KBM-7 (cell line): ENCODE measurements at regions not wholly inside any gene's neighbourhood (a gene's known extent, or its start where the extent isn't known, plus 50 kb on each side); places are given as distances from the start of the nearest gene placed in this dataset.

Experiments used
- DNase-seq: peaks from one replicate; pipeline ENCODE4 v3.0.0-alpha.2; 2015
- in situ Hi-C: fragments of 300-500 bp; cut with MboI; formaldehyde crosslinking; loops from 2 replicates; pipeline ENCODE4 v1.14.3; 2020; ENCODE audit warnings: low sequenced_read_pairs, low pct_unique_long_range_greater_than_20kb, mixed read lengths

- in situ Hi-C loops: no loop called here
These were observed 328.9 kb downstream of the RPS24 start for GRCh38 chr10:78362406-78363022.

GRCh38 chr10:78363190-78363589, 329.5 kb downstream of the RPS24 start:
- in situ Hi-C loops: no loop called here
- no peak for DNase-seq

More at GRCh38 chr10:78362406-78363022, 328.9 kb downstream of the RPS24 start:
- peak; percentile 81 for DNase-seq

- in situ Hi-C loops: no loop called here
- no peak for DNase-seq
These were observed 332.0 kb downstream of the RPS24 start for GRCh38 chr10:78365694-78366093.

GRCh38 chr10:78366663-78367411, 333.2 kb downstream of the RPS24 start:
- no peak for DNase-seq
- in situ Hi-C loops: no loop called here

GRCh38 chr10:78367751-78368150, 334.1 kb downstream of the RPS24 start:
- in situ Hi-C loops: no loop called here

GRCh38 chr10:78371136-78371535, 337.5 kb downstream of the RPS24 start:
- DNase-seq: no peak
- in situ Hi-C loops: no loop called here

More at GRCh38 chr10:78367751-78368150, 334.1 kb downstream of the RPS24 start:
- DNase-seq: no peak

- in situ Hi-C loops: no loop called here
- no peak for DNase-seq
These were observed 339.1 kb downstream of the RPS24 start for GRCh38 chr10:78372806-78373205.

- in situ Hi-C loops: no loop called here
These were observed 340.8 kb downstream of the RPS24 start for GRCh38 chr10:78374331-78375028.

GRCh38 chr10:78375854-78376785, 342.5 kb downstream of the RPS24 start:
- in situ Hi-C loops: no loop called here
- DNase-seq: no peak

More at GRCh38 chr10:78374331-78375028, 340.8 kb downstream of the RPS24 start:
- DNase-seq: no peak

GRCh38 chr10:78377356-78377755, 343.7 kb downstream of the RPS24 start:
- in situ Hi-C loops: no loop called here
- DNase-seq: no peak

GRCh38 chr10:78378192-78378591, 344.5 kb downstream of the RPS24 start:
- DNase-seq: no peak
- in situ Hi-C loops: no loop called here

GRCh38 chr10:78381107-78381506, 347.4 kb downstream of the RPS24 start:
- DNase-seq: no peak
- in situ Hi-C loops: no loop called here

GRCh38 chr10:78382047-78382446, 348.4 kb downstream of the RPS24 start:
- no peak for DNase-seq
- in situ Hi-C loops: no loop called here

- no peak for DNase-seq
- in situ Hi-C loops: no loop called here
These were observed 349.1 kb downstream of the RPS24 start for GRCh38 chr10:78382772-78383171.

- DNase-seq: no peak
- in situ Hi-C loops: no loop called here
These were observed 349.9 kb downstream of the RPS24 start for GRCh38 chr10:78383378-78384048.

- in situ Hi-C loops: no loop called here
- no peak for DNase-seq
These were observed 350.4 kb downstream of the RPS24 start for GRCh38 chr10:78384049-78384431.

- DNase-seq: no peak
- in situ Hi-C loops: no loop called here
These were observed 351.9 kb downstream of the RPS24 start for GRCh38 chr10:78385599-78385998.

- in situ Hi-C loops: no loop called here
- no peak for DNase-seq
These were observed 352.8 kb downstream of the RPS24 start for GRCh38 chr10:78386509-78386908.
